OCI-LY7 (cell line): ENCODE measurements at regions not wholly inside any gene's neighbourhood (a gene's known extent, or its start where the extent isn't known, plus 50 kb on each side); places are given as distances from the start of the nearest gene placed in this dataset.

ENCODE experiments used
- BruUV-seq: library from RNA; stranded (reverse); fragments of 400-500 nt; replicated peaks from 2 replicates; lab custom pipeline; 2021; lab: Mats Ljungman, UMichigan
- CTCF ChIA-PET: fragments of 300-600 bp; sonication (Branson Sonifier 250); formaldehyde crosslinking; loops from one replicate; lab custom pipeline; 2022; ENCODE audit warnings: antibody characterized with exemption; ENCODE audit not compliant: unreplicated experiment; lab: Charles Lee
- POLR2A ChIA-PET: fragments of 300-600 bp; sonication (Branson Sonifier 250); formaldehyde crosslinking; loops from one replicate; lab custom pipeline; 2022; ENCODE audit warnings: antibody characterized with exemption; lab: Charles Lee
- DNase-seq: peaks from one replicate; pipeline ENCODE4 v3.0.0-alpha.2; 2015; ENCODE audit warnings: low spot score
- H2AFZ ChIP-seq: fragments of 200-600 bp; sonication (generic), shearing (Covaris generic); 2 replicates; pipeline ENCODE4 v1.6.1; 2014; ENCODE audit warnings: mild to moderate bottlenecking, antibody characterized with exemption, low read length, moderate library complexity
- H3K27ac ChIP-seq: fragments of 200-600 bp; sonication (generic); 2 replicates; pipeline ENCODE4 v1.5.1; 2014; ENCODE audit warnings: mixed run types, low read depth, mild to moderate bottlenecking, moderate library complexity, low read length, inconsistent platforms; ENCODE audit not compliant: poor library complexity, severe bottlenecking
- H3K36me3 ChIP-seq: fragments of 200-600 bp; sonication (generic); 2 replicates; pipeline ENCODE4 v1.6.1; 2014; ENCODE audit warnings: mild to moderate bottlenecking, antibody characterized with exemption, low read length, moderate library complexity, mixed read lengths; ENCODE audit not compliant: insufficient read depth
- H3K4me1 ChIP-seq: fragments of 200-600 bp; sonication (generic); 2 replicates; pipeline ENCODE4 v1.5.1; 2014; ENCODE audit warnings: mild to moderate bottlenecking, low read length; ENCODE audit not compliant: insufficient read depth, poor library complexity, severe bottlenecking
- H3K4me2 ChIP-seq: fragments of 200-600 bp; sonication (generic); 2 replicates; pipeline ENCODE4 v1.6.1; 2014; ENCODE audit warnings: mild to moderate bottlenecking, low read length
- H3K4me3 ChIP-seq: fragments of 200-600 bp; sonication (generic); 2 replicates; pipeline ENCODE4 v1.5.1; 2014; ENCODE audit warnings: mild to moderate bottlenecking, low read depth, low read length; ENCODE audit not compliant: poor library complexity, severe bottlenecking
- H3K79me2 ChIP-seq: fragments of 200-600 bp; sonication (generic); 2 replicates; pipeline ENCODE4 v1.6.1; 2016; ENCODE audit warnings: low read depth, mild to moderate bottlenecking, low read length, moderate library complexity, mixed read lengths; ENCODE audit not compliant: insufficient read depth
- H3K9me2 ChIP-seq: fragments of 200-600 bp; sonication (generic); 2 replicates; pipeline ENCODE4 v1.6.1; 2016; ENCODE audit warnings: mild to moderate bottlenecking, low read length, mixed read lengths; ENCODE audit not compliant: insufficient read depth
- H3K9me3 ChIP-seq: fragments of 200-600 bp; sonication (generic); 2 replicates; pipeline ENCODE4 v1.6.1; 2014; ENCODE audit warnings: mild to moderate bottlenecking, mixed run types, low read length, mixed read lengths
- H4K20me1 ChIP-seq: fragments of 200-600 bp; sonication (generic); 2 replicates; pipeline ENCODE4 v1.6.1; 2014; ENCODE audit warnings: mild to moderate bottlenecking, antibody characterized with exemption, low read length, moderate library complexity, mixed read lengths; ENCODE audit not compliant: insufficient read depth
- CTCF ChIP-seq: fragments of 200-600 bp; sonication (generic); conservative IDR thresholded peaks from 2 replicates; pipeline ENCODE4 v1.5.1; 2014; ENCODE audit warnings: mild to moderate bottlenecking, antibody characterized with exemption, low read length, moderate library complexity, mixed read lengths
- EZH2phosphoT487 ChIP-seq: fragments of 200-600 bp; sonication (generic); IDR thresholded peaks from 2 replicates; pipeline ENCODE4 v1.6.1; 2018; ENCODE audit warnings: low read depth, borderline replicate concordance, mild to moderate bottlenecking, mixed run types, antibody characterized with exemption, low read length, moderate library complexity, mixed read lengths
- intact Hi-C: fragments of 100-400 bp; cut with micrococcal nuclease; formaldehyde crosslinking; loops from one replicate; pipeline ENCODE4 v1.10.0; 2022; ENCODE audit not compliant: unreplicated experiment

GRCh38 chr4:181698221-181698620 lies 545.0 kb upstream of the TENM3 start:
- Histone ChIP-seq H2AFZ (no peak overlapping the region), H4K20me1 (no peaks in the 10 kb centered on the region), H3K9me3 (no peaks in the 10 kb centered on the region), H3K27ac (no peak overlapping the region), H3K4me2 (no peak overlapping the region), H3K36me3 (no peaks in the 10 kb centered on the region), H3K4me3 (no peak overlapping the region), H3K79me2 (no peaks in the 10 kb centered on the region), H3K4me1 (no peaks in the 10 kb centered on the region), H3K9me2 (no peaks in the 10 kb centered on the region)
- intact Hi-C loops = no loop called here
- no TSS peak for BruUV-seq
- ChIA-PET CTCF (no interaction called here), POLR2A (no interaction called here)
- no peak for TF ChIP-seq CTCF
- TF ChIP-seq EZH2phosphoT487 = no peak
- DNase-seq = no peak

- Histone ChIP-seq H3K4me3 (no peak overlapping the region), H3K9me2 (no peaks in the 10 kb centered on the region), H4K20me1 (no peaks in the 10 kb centered on the region), H2AFZ (no peak overlapping the region), H3K27ac (no peak overlapping the region), H3K79me2 (no peaks in the 10 kb centered on the region), H3K36me3 (no peaks in the 10 kb centered on the region), H3K4me2 (no peak overlapping the region), H3K9me3 (no peaks in the 10 kb centered on the region), H3K4me1 (no peaks in the 10 kb centered on the region)
- intact Hi-C loops = no loop called here
- no peak for DNase-seq
- TF ChIP-seq EZH2phosphoT487 (no peak), CTCF (no peak)
- POLR2A ChIA-PET = no interaction called here
- no TSS peak for BruUV-seq
- CTCF ChIA-PET = no interaction called here
Measured at GRCh38 chr4:181701214-181701613, 542.0 kb upstream of the TENM3 start.

- CTCF ChIA-PET = no interaction called here
- intact Hi-C loops = no loop called here
- H3K9me3 ChIP-seq = no peaks in the 10 kb centered on the region
- H2AFZ ChIP-seq = no peak overlapping the region
- no peaks in the 10 kb centered on the region for H3K36me3 ChIP-seq
- no peak for TF ChIP-seq CTCF
- no peak for TF ChIP-seq EZH2phosphoT487
- no peak overlapping the region for H3K4me3 ChIP-seq
- no peaks in the 10 kb centered on the region for H4K20me1 ChIP-seq
- H3K4me1 ChIP-seq = no peaks in the 10 kb centered on the region
- BruUV-seq = no TSS peak
- no peaks in the 10 kb centered on the region for H3K9me2 ChIP-seq
- H3K79me2 ChIP-seq = no peaks in the 10 kb centered on the region
- H3K4me2 ChIP-seq = no peak overlapping the region
- POLR2A ChIA-PET = no interaction called here
- no peak for DNase-seq
- no peak overlapping the region for H3K27ac ChIP-seq
Measured at GRCh38 chr4:181701894-181702293, 541.3 kb upstream of the TENM3 start.
